H9 (cell line): ENCODE measurements at regions not wholly inside any gene's neighbourhood (a gene's known extent, or its start where the extent isn't known, plus 50 kb on each side); places are given as distances from the start of the nearest gene placed in this dataset.

Experiments used
- DNase-seq: peaks from one replicate; pipeline ENCODE4 v3.0.0-alpha.2; 2017
- H2AFZ ChIP-seq: one replicate; pipeline ENCODE4 v1.6.1; 2013; ENCODE audit warnings: mild to moderate bottlenecking, low read length, control low read depth, moderate library complexity
- H2AK5ac ChIP-seq: 2 replicates; pipeline ENCODE4 v1.6.1; 2013; ENCODE audit warnings: low read length, control low read depth, mixed read lengths; ENCODE audit not compliant: insufficient read length
- H2BK120ac ChIP-seq: one replicate; pipeline ENCODE4 v1.6.1; 2013; ENCODE audit warnings: low read depth, mild to moderate bottlenecking, low read length, control low read depth, inconsistent platforms; ENCODE audit not compliant: poor library complexity, severe bottlenecking
- H2BK12ac ChIP-seq: 2 replicates; pipeline ENCODE4 v1.6.1; 2013; ENCODE audit warnings: low read length, control low read depth, mixed read lengths, low read depth; ENCODE audit not compliant: insufficient read length
- H2BK15ac ChIP-seq: 2 replicates; pipeline ENCODE4 v1.6.1; 2013; ENCODE audit warnings: low read depth, low read length, control low read depth
- H2BK20ac ChIP-seq: one replicate; pipeline ENCODE4 v1.6.1; 2013; ENCODE audit warnings: low read depth, mild to moderate bottlenecking, low read length, control low read depth, inconsistent platforms; ENCODE audit not compliant: poor library complexity, severe bottlenecking
- H2BK5ac ChIP-seq: 2 replicates; pipeline ENCODE4 v1.6.1; 2013; ENCODE audit warnings: low read length, control low read depth, mixed read lengths; ENCODE audit not compliant: insufficient read length
- H3K14ac ChIP-seq: 2 replicates; pipeline ENCODE4 v1.6.1; 2013; ENCODE audit warnings: low read length, control low read depth; ENCODE audit not compliant: insufficient read depth
- H3K18ac ChIP-seq: 2 replicates; pipeline ENCODE4 v1.6.1; 2013; ENCODE audit warnings: low read depth, mild to moderate bottlenecking, mixed read lengths, low read length, control low read depth; ENCODE audit not compliant: insufficient read length
- H3K23ac ChIP-seq: 2 replicates; pipeline ENCODE4 v1.6.1; 2013; ENCODE audit warnings: low read length, control low read depth, mixed read lengths, low read depth; ENCODE audit not compliant: insufficient read length
- H3K23me2 ChIP-seq: 2 replicates; pipeline ENCODE4 v1.6.1; 2013; ENCODE audit warnings: low read depth, mild to moderate bottlenecking, mixed read lengths, low read length, control low read depth; ENCODE audit not compliant: insufficient read length, poor library complexity, severe bottlenecking
- H3K27ac ChIP-seq: 2 replicates; pipeline ENCODE4 v1.5.1; 2013; ENCODE audit warnings: low read length, control low read depth, mixed read lengths, low read depth; ENCODE audit not compliant: insufficient read length
- H3K27me3 ChIP-seq: 2 replicates; pipeline ENCODE4 v1.6.1; 2013; ENCODE audit warnings: low read length, control low read depth, inconsistent platforms; ENCODE audit not compliant: insufficient read depth
- H3K4ac ChIP-seq: 2 replicates; pipeline ENCODE4 v1.6.1; 2013; ENCODE audit warnings: low read depth, mild to moderate bottlenecking, control low read depth, inconsistent platforms, low read length, moderate library complexity
- H3K4me1 ChIP-seq: 2 replicates; pipeline ENCODE4 v1.6.1; 2013; ENCODE audit warnings: low read length, control low read depth, inconsistent platforms; ENCODE audit not compliant: insufficient read depth
- H3K4me2 ChIP-seq: 2 replicates; pipeline ENCODE4 v1.6.1; 2013; ENCODE audit warnings: low read length, control low read depth, mixed read lengths; ENCODE audit not compliant: insufficient read length, insufficient read depth
- H3K56ac ChIP-seq: 2 replicates; pipeline ENCODE4 v1.6.1; 2013; ENCODE audit warnings: low read depth, mild to moderate bottlenecking, mixed read lengths, low read length, control low read depth; ENCODE audit not compliant: insufficient read length
- H3K79me1 ChIP-seq: 2 replicates; pipeline ENCODE4 v1.6.1; 2013; ENCODE audit warnings: low read depth, mild to moderate bottlenecking, moderate library complexity, low read length, control low read depth, inconsistent platforms; ENCODE audit not compliant: insufficient read depth, poor library complexity, severe bottlenecking
- H3K79me2 ChIP-seq: 2 replicates; pipeline ENCODE4 v1.6.1; 2013; ENCODE audit warnings: low read length, control low read depth, inconsistent platforms; ENCODE audit not compliant: insufficient read depth
- H3K9ac ChIP-seq: 2 replicates; pipeline ENCODE4 v1.6.1; 2013; ENCODE audit warnings: low read length, control low read depth, mixed read lengths; ENCODE audit not compliant: insufficient read length; ENCODE audit errors: extremely low read depth
- H3K9me3 ChIP-seq: one replicate; pipeline ENCODE4 v1.6.1; 2013; ENCODE audit warnings: low read depth, low read length, inconsistent platforms; ENCODE audit not compliant: control insufficient read depth
- H3T11ph ChIP-seq: one replicate; pipeline ENCODE4 v1.6.1; 2013; ENCODE audit warnings: mild to moderate bottlenecking, low read length, control low read depth, inconsistent platforms
- H4K20me1 ChIP-seq: one replicate; pipeline ENCODE4 v1.6.1; 2013; ENCODE audit not compliant: control insufficient read depth, insufficient read length, insufficient read depth
- H4K5ac ChIP-seq: 2 replicates; pipeline ENCODE4 v1.6.1; 2013; ENCODE audit warnings: low read depth, mild to moderate bottlenecking, mixed read lengths, low read length, control low read depth; ENCODE audit not compliant: insufficient read length
- H4K8ac ChIP-seq: replicated peaks from 2 replicates; pipeline ENCODE4 v1.6.1; 2013; ENCODE audit warnings: low read length, control low read depth, mixed read lengths, low read depth; ENCODE audit not compliant: insufficient read length
- H4K91ac ChIP-seq: 2 replicates; pipeline ENCODE4 v1.6.1; 2013; ENCODE audit warnings: low read depth, mild to moderate bottlenecking, moderate library complexity, mixed read lengths, low read length, control low read depth; ENCODE audit not compliant: insufficient read length
- H3K27ac Mint-ChIP-seq, 3 experiments: 2 replicates in 2 of 3; 3 replicates in 1 of 3; pipeline ENCODE4 v1.8.0; 2020 to 2021; ENCODE audit warnings: mixed read lengths in 3 of 3, mild to moderate bottlenecking in 1 of 3, moderate library complexity in 1 of 3
- H3K27me3 Mint-ChIP-seq: 2 replicates; pipeline ENCODE4 v1.8.0; 2021; ENCODE audit warnings: low read depth, mild to moderate bottlenecking, moderate library complexity, mixed read lengths
- H3K36me3 Mint-ChIP-seq, 3 experiments: 2 replicates in 2 of 3; 3 replicates in 1 of 3; pipeline ENCODE4 v1.8.0; 2020 to 2021; ENCODE audit warnings: low read depth in 3 of 3, mixed read lengths in 3 of 3; ENCODE audit not compliant: insufficient read depth in 1 of 3
- H3K4me1 Mint-ChIP-seq, 2 experiments: 2 replicates each; pipeline ENCODE4 v1.8.0; 2020; ENCODE audit warnings: mixed read lengths in 2 of 2
- H3K4me3 Mint-ChIP-seq, 2 experiments: 2 replicates in 1 of 2; 3 replicates in 1 of 2; pipeline ENCODE4 v1.8.0; 2020 to 2021; ENCODE audit warnings: mild to moderate bottlenecking in 2 of 2, mixed read lengths in 2 of 2, moderate library complexity in 1 of 2
- H3K9me3 Mint-ChIP-seq, 2 experiments: 2 replicates in 1 of 2; 3 replicates in 1 of 2; pipeline ENCODE4 v1.8.0; 2020; ENCODE audit warnings: mild to moderate bottlenecking in 2 of 2, mixed read lengths in 2 of 2, moderate library complexity in 1 of 2
- WGBS: extraction: QIAGEN DNeasy Blood & Tissue Kit; methylation state at CpG from one replicate; pipeline ENCODE4 v1.1.7; 2013; ENCODE audit warnings: missing lambda C conversion rate, low lambda C conversion rate, mixed read lengths; ENCODE audit not compliant: insufficient read length; ENCODE audit errors: extremely low coverage; 5-methylcytosine and 5-hydroxymethylcytosine counted together
- TF ChIP-seq, protein P1 (sequence below): fragments of 200-600 bp; sonication (generic); conservative IDR thresholded peaks from 3 replicates; pipeline ENCODE4 v1.8.0; 2021; ENCODE audit warnings: antibody characterized with exemption, mild to moderate bottlenecking

DNA sequence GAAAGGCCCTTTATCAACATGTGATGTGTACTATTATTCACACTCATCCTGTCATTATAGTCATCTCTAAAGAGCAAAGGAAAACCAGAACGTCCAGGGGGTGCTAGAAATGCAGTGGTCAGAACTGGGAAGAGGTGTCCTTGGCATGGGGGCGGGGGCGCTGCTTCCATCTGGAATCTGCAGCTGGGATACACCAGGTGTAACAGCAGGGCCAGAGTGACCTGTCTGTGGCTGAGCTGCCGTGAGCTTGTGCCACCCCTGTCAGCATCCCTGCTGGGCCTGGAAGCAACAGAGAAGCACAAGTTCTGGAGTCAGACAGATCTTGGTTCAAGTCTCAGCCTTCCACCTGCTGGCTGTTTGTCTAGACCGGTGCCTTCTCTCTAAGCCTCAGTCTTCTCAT is 263.3 kb upstream of the MVB12B start:
- Histone ChIP-seq H3K79me1 (no peaks in the 10 kb centered on the region), H3K23ac (no peak overlapping the region), H2BK20ac (no peak overlapping the region), H2BK120ac (no peak overlapping the region), H3K9me3 (no peaks in the 10 kb centered on the region), H3K4me1 (no peaks in the 10 kb centered on the region), H3K4ac (no peak overlapping the region), H4K91ac (no peak overlapping the region), H3K27ac (no peak overlapping the region), H2AK5ac (no peak overlapping the region), H3K18ac (no peak overlapping the region), H3K4me2 (no peak overlapping the region), H3K79me2 (no peaks in the 10 kb centered on the region), H2BK15ac (no peak overlapping the region), H2BK5ac (no peak overlapping the region), H2AFZ (no peak overlapping the region), H3K14ac (no peak overlapping the region), H3K27me3 (no peaks in the 10 kb centered on the region), H4K20me1 (no peaks in the 10 kb centered on the region), H3T11ph (no peak overlapping the region), H2BK12ac (no peak overlapping the region), H4K5ac (no peak overlapping the region), H4K8ac (no peak overlapping the region), H3K9ac (no peak overlapping the region), H3K23me2 (no peaks in the 10 kb centered on the region), H3K56ac (no peak overlapping the region)
- peaks cover 2 to 20% of the 10 kb centered on the region in 2 experiments; a peak in 2 of 4 replicates for H3K4me1 Mint-ChIP-seq
- TF ChIP-seq, protein P1, sequence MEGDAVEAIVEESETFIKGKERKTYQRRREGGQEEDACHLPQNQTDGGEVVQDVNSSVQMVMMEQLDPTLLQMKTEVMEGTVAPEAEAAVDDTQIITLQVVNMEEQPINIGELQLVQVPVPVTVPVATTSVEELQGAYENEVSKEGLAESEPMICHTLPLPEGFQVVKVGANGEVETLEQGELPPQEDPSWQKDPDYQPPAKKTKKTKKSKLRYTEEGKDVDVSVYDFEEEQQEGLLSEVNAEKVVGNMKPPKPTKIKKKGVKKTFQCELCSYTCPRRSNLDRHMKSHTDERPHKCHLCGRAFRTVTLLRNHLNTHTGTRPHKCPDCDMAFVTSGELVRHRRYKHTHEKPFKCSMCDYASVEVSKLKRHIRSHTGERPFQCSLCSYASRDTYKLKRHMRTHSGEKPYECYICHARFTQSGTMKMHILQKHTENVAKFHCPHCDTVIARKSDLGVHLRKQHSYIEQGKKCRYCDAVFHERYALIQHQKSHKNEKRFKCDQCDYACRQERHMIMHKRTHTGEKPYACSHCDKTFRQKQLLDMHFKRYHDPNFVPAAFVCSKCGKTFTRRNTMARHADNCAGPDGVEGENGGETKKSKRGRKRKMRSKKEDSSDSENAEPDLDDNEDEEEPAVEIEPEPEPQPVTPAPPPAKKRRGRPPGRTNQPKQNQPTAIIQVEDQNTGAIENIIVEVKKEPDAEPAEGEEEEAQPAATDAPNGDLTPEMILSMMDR, result no peak
- no peak for DNase-seq
- H3K4me3 Mint-ChIP-seq, result no peak overlapping the region
- H3K36me3 Mint-ChIP-seq, result no peaks in the 10 kb centered on the region; a peak in 1 of 7 replicates
- no CpG with 5 or more reads among the region's 5 CpGs for WGBS
- H3K27me3 Mint-ChIP-seq, result no peaks in the 10 kb centered on the region
- H3K9me3 Mint-ChIP-seq, result no peaks in the 10 kb centered on the region; a peak in 1 of 5 replicates
- H3K27ac Mint-ChIP-seq, result no peak overlapping the region; a peak in 1 of 7 replicates
